Keratinocyte (primary cell): ENCODE measurements at regions not wholly inside any gene's neighbourhood (a gene's known extent, or its start where the extent isn't known, plus 50 kb on each side); places are given as distances from the start of the nearest gene placed in this dataset.

Experiments
- DNase-seq: peaks from one replicate; pipeline ENCODE4 v3.0.0-alpha.2; 2011; ENCODE audit warnings: low read depth, missing footprints, low spot score
- FAIRE-seq: peaks from 2 replicates; lab custom pipeline; 2011; peaks lifted over from hg19 to GRCh38; lab: Jason Lieb, UNC
- H2AFZ ChIP-seq: 2 replicates; pipeline ENCODE4 v1.6.0; 2012; ENCODE audit warnings: low read length, control low read depth, inconsistent platforms; ENCODE audit not compliant: control insufficient read depth
- H3K27ac ChIP-seq: 2 replicates; pipeline ENCODE4 v1.5.1; 2011; ENCODE audit warnings: low read length; ENCODE audit not compliant: control insufficient read depth, insufficient read depth
- H3K27me3 ChIP-seq: 3 replicates; pipeline ENCODE4 v1.6.0; 2011; ENCODE audit warnings: low read length; ENCODE audit not compliant: control insufficient read depth, insufficient read depth; ENCODE audit errors: extremely low read depth
- H3K36me3 ChIP-seq, 2 experiments: 2 replicates in 1 of 2; 3 replicates in 1 of 2; pipeline ENCODE4 v1.5.1; 2011; ENCODE audit warnings: low read length in 2 of 2, mild to moderate bottlenecking in 1 of 2; ENCODE audit not compliant: control insufficient read depth in 2 of 2, insufficient read depth in 2 of 2; ENCODE audit errors: extremely low read depth in 1 of 2
- H3K4me1 ChIP-seq: 3 replicates; pipeline ENCODE4 v1.5.1; 2011; ENCODE audit warnings: low read length; ENCODE audit not compliant: control insufficient read depth, insufficient read depth; ENCODE audit errors: extremely low read depth
- H3K4me2 ChIP-seq: 3 replicates; pipeline ENCODE4 v1.6.0; 2011; ENCODE audit warnings: low read depth, low read length; ENCODE audit not compliant: control insufficient read depth, insufficient read depth; ENCODE audit errors: extremely low read depth
- H3K4me3 ChIP-seq, 3 experiments: fragments of 200-600 bp in 1 of 3; sonication (generic) in 1 of 3; 2 replicates in 2 of 3; 3 replicates in 1 of 3; pipeline ENCODE4 v1.5.1; 2011 to 2016; ENCODE audit warnings: low read length in 3 of 3, mild to moderate bottlenecking in 3 of 3, control low read depth in 2 of 3, inconsistent platforms in 1 of 3, low read depth in 1 of 3, mixed read lengths in 1 of 3, mixed run types in 1 of 3, moderate library complexity in 1 of 3; ENCODE audit not compliant: control insufficient read depth in 2 of 3, insufficient read depth in 2 of 3; ENCODE audit errors: extremely low read depth in 1 of 3
- H3K79me2 ChIP-seq: 2 replicates; pipeline ENCODE4 v1.6.0; 2012; ENCODE audit warnings: low read length; ENCODE audit not compliant: control insufficient read depth, insufficient read depth
- H3K9ac ChIP-seq: 3 replicates; pipeline ENCODE4 v1.6.0; 2011; ENCODE audit warnings: low read length; ENCODE audit not compliant: control insufficient read depth, insufficient read depth; ENCODE audit errors: extremely low read depth
- H3K9me1 ChIP-seq: 3 replicates; pipeline ENCODE4 v1.6.0; 2011; ENCODE audit warnings: low read length; ENCODE audit not compliant: control insufficient read depth, insufficient read depth; ENCODE audit errors: extremely low read depth
- H3K9me3 ChIP-seq: 2 replicates; pipeline ENCODE4 v1.5.1; 2012; ENCODE audit warnings: low read depth, low read length; ENCODE audit not compliant: control insufficient read depth
- H4K20me1 ChIP-seq: 3 replicates; pipeline ENCODE4 v1.6.0; 2011; ENCODE audit warnings: low read length; ENCODE audit not compliant: control insufficient read depth, insufficient read depth; ENCODE audit errors: extremely low read depth
- CTCF ChIP-seq, 3 experiments: IDR thresholded peaks in 1 of 3; conservative IDR thresholded peaks in 1 of 3; optimal IDR thresholded peaks in 1 of 3; 2 replicates in 2 of 3; 3 replicates in 1 of 3; pipeline versions ENCODE3 to v1.5.1; 2011; ENCODE audit warnings: low read length in 3 of 3, mild to moderate bottlenecking in 3 of 3, moderate library complexity in 2 of 3, control low read depth in 1 of 3, inconsistent platforms in 1 of 3; ENCODE audit not compliant: insufficient read depth in 2 of 3; ENCODE audit errors: extremely low read depth in 1 of 3
- EZH2 ChIP-seq: IDR thresholded peaks from one replicate; pipeline ENCODE4 v1.6.1; 2012; ENCODE audit warnings: inconsistent platforms, mild to moderate bottlenecking, low read length, moderate library complexity
- dilution Hi-C: fragments of 300-500 bp; cut with MboI; formaldehyde crosslinking; loops from one replicate; pipeline ENCODE4 v1.7.0; 2020; ENCODE audit warnings: low sequenced_read_pairs; ENCODE audit not compliant: extremely low pct_ligation_motif_present

- Histone ChIP-seq H3K36me3 (no peaks in the 10 kb centered on the region), H3K79me2 (no peaks in the 10 kb centered on the region), H3K27me3 (peaks cover 4% of the 10 kb centered on the region), H3K4me1 (peaks cover 10% of the 10 kb centered on the region), H3K9me3 (peaks cover 4% of the 10 kb centered on the region), H3K4me2 (no peak overlapping the region), H3K9me1 (no peaks in the 10 kb centered on the region), H3K9ac (no peak overlapping the region), H4K20me1 (no peaks in the 10 kb centered on the region), H3K4me3 (no peak overlapping the region), H2AFZ (no peak overlapping the region), H3K27ac (no peak overlapping the region)
- no peak for FAIRE-seq
- TF ChIP-seq EZH2 = no peak
- TF ChIP-seq CTCF (optimal IDR thresholded peaks at IDR 0.05 in 1 of 3, IDR thresholded peaks at IDR 0.05 in 1 of 3, conservative IDR thresholded peaks at IDR 0.05 in 1 of 3; ENCODE audit: extremely low read depth in 1 of 3, insufficient read depth in 2 of 3, low read length in 3 of 3) = no peak
- dilution Hi-C loops = no loop called here
- DNase-seq = no peak
Observed at GRCh38 chr7:67916571-67917436, 920.2 kb downstream of the TYW1 start.

GRCh38 chr7:67917437-67917755 lies 920.8 kb downstream of the TYW1 start:
- FAIRE-seq = no peak

More at GRCh38 chr7:67917437-67917755, 920.8 kb downstream of the TYW1 start:
- no peak overlapping the region for H3K27ac ChIP-seq
- H3K4me1 ChIP-seq = peaks cover 10% of the 10 kb centered on the region
- no peaks in the 10 kb centered on the region for H3K36me3 ChIP-seq
- no peak overlapping the region for H3K9ac ChIP-seq
- no peak overlapping the region for H2AFZ ChIP-seq
- no peak for TF ChIP-seq CTCF (optimal IDR thresholded peaks at IDR 0.05 in 1 of 3, IDR thresholded peaks at IDR 0.05 in 1 of 3, conservative IDR thresholded peaks at IDR 0.05 in 1 of 3; ENCODE audit: extremely low read depth in 1 of 3, insufficient read depth in 2 of 3, low read length in 3 of 3)
- TF ChIP-seq EZH2 = no peak
- H3K27me3 ChIP-seq = peaks cover 4% of the 10 kb centered on the region
- peaks cover 4% of the 10 kb centered on the region for H3K9me3 ChIP-seq
- H3K4me2 ChIP-seq = no peak overlapping the region
- no peak for DNase-seq
- dilution Hi-C loops = no loop called here
- H3K9me1 ChIP-seq = no peaks in the 10 kb centered on the region
- no peaks in the 10 kb centered on the region for H4K20me1 ChIP-seq
- no peak overlapping the region for H3K4me3 ChIP-seq
- no peaks in the 10 kb centered on the region for H3K79me2 ChIP-seq
